A673 (cell line): ENCODE measurements at regions not wholly inside any gene's neighbourhood (a gene's known extent, or its start where the extent isn't known, plus 50 kb on each side); places are given as distances from the start of the nearest gene placed in this dataset.
A peak's percentile ranks its signal among the peaks of the same experiment; 100 is the strongest.
"Not testable (repeated sequence)": the region's sequence is repeated elsewhere in the genome, so short reads cannot be mapped to it uniquely, and the experiment has no call there.

Source experiments
- BruUV-seq: library from RNA; stranded (reverse); fragments of 400-500 nt; replicated peaks from 2 replicates; lab custom pipeline; 2021; lab: Mats Ljungman, UMichigan
- CTCF ChIA-PET: fragments of 300-600 bp; sonication (Branson Sonifier 250); formaldehyde crosslinking; loops from one replicate; lab custom pipeline; 2022; ENCODE audit warnings: antibody characterized with exemption; lab: Charles Lee
- POLR2A ChIA-PET: fragments of 300-600 bp; sonication (Branson Sonifier 250); formaldehyde crosslinking; loops from one replicate; lab custom pipeline; 2022; ENCODE audit warnings: antibody characterized with exemption; ENCODE audit not compliant: low non-redundant PET; lab: Charles Lee
- DNase-seq: peaks from one replicate; pipeline ENCODE4 v3.0.0-alpha.2; 2015; ENCODE audit warnings: low spot score
- H3K27ac ChIP-seq: fragments of 200-600 bp; sonication (generic); 2 replicates; pipeline ENCODE4 v1.5.1; 2016; ENCODE audit warnings: mixed run types, low read depth, mild to moderate bottlenecking, mixed read lengths, antibody characterized with exemption, low read length; ENCODE audit not compliant: poor library complexity, severe bottlenecking
- H3K27me3 ChIP-seq: fragments of 200-600 bp; sonication (generic); replicated peaks from 2 replicates; pipeline ENCODE4 v1.6.1; 2017; ENCODE audit warnings: mixed run types, low read depth, mild to moderate bottlenecking, mixed read lengths, antibody characterized with exemption, low read length; ENCODE audit not compliant: insufficient read depth, poor library complexity
- H3K36me3 ChIP-seq: fragments of 200-600 bp; sonication (generic); 2 replicates; pipeline ENCODE4 v1.6.1; 2016; ENCODE audit warnings: mixed run types, mild to moderate bottlenecking, mixed read lengths, antibody characterized with exemption, low read length; ENCODE audit not compliant: insufficient read depth, poor library complexity, severe bottlenecking
- H3K4me1 ChIP-seq: fragments of 200-600 bp; sonication (generic); 2 replicates; pipeline ENCODE4 v1.6.1; 2017; ENCODE audit warnings: mixed run types, mild to moderate bottlenecking, mixed read lengths, antibody characterized with exemption, low read length; ENCODE audit not compliant: insufficient read depth, poor library complexity, severe bottlenecking
- H3K4me3 ChIP-seq: fragments of 200-600 bp; sonication (generic); 2 replicates; pipeline ENCODE4 v1.5.1; 2016; ENCODE audit warnings: low read depth, mixed run types, mild to moderate bottlenecking, mixed read lengths, low read length; ENCODE audit not compliant: poor library complexity, severe bottlenecking
- H3K9me3 ChIP-seq: fragments of 200-600 bp; sonication (generic); 2 replicates; pipeline ENCODE4 v1.6.1; 2016; ENCODE audit warnings: mixed run types, low read depth, mild to moderate bottlenecking, mixed read lengths, antibody characterized with exemption, low read length; ENCODE audit not compliant: poor library complexity, severe bottlenecking
- CTCF ChIP-seq: fragments of 300-800, 200-600 bp; sonication (generic); conservative IDR thresholded peaks from 2 replicates; pipeline ENCODE4 v1.5.1; 2017; ENCODE audit warnings: low read depth, mild to moderate bottlenecking, antibody characterized with exemption, low read length, moderate library complexity, mixed read lengths
- EZH2 ChIP-seq: fragments of 200-600 bp; sonication (generic); IDR thresholded peaks from 2 replicates; pipeline ENCODE4 v1.6.1; 2017; ENCODE audit warnings: borderline replicate concordance, low read depth, mild to moderate bottlenecking, mixed read lengths, antibody characterized with exemption, low read length; ENCODE audit not compliant: poor library complexity, severe bottlenecking
- intact Hi-C: fragments of 100-400 bp; cut with micrococcal nuclease; formaldehyde crosslinking; loops from one replicate; pipeline ENCODE4 v1.10.0; 2022; ENCODE audit not compliant: unreplicated experiment

- ChIA-PET POLR2A (no interaction called here), CTCF (no interaction called here)
- H3K27me3 ChIP-seq = no peaks in the 10 kb centered on the region
- H3K4me1 ChIP-seq = peaks cover 29% of the 10 kb centered on the region
- H3K4me3 ChIP-seq = no peak overlapping the region
- H3K27ac ChIP-seq = no peak overlapping the region
- H3K36me3 ChIP-seq = no peaks in the 10 kb centered on the region
- no peaks in the 10 kb centered on the region for H3K9me3 ChIP-seq
- no TSS peak for BruUV-seq
- DNase-seq = no peak
- no peak for TF ChIP-seq EZH2
- TF ChIP-seq CTCF = no peak
- intact Hi-C loops = no loop called here
Observed at GRCh38 chr5:90221951-90222350, 187.6 kb downstream of the CETN3 start.

GRCh38 chr5:90220554-90220953 lies 189.0 kb downstream of the CETN3 start:
- DNase-seq = peak; percentile 80
- peaks cover 18% of the 10 kb centered on the region for H3K4me1 ChIP-seq
- peak overlapping the region; percentile 13 for H3K27ac ChIP-seq
- no peaks in the 10 kb centered on the region for H3K9me3 ChIP-seq
- H3K36me3 ChIP-seq = no peaks in the 10 kb centered on the region
- H3K27me3 ChIP-seq = no peaks in the 10 kb centered on the region
- no TSS peak for BruUV-seq
- TF ChIP-seq CTCF (no peak), EZH2 (no peak)
- CTCF ChIA-PET = no interaction called here
- H3K4me3 ChIP-seq = no peak overlapping the region
- intact Hi-C loops = no loop called here
- POLR2A ChIA-PET = no interaction called here

GRCh38 chr5:90214991-90215390 lies 194.6 kb downstream of the CETN3 start:
- no peak overlapping the region for H3K4me3 ChIP-seq
- TF ChIP-seq EZH2 (no peak), CTCF (no peak)
- CTCF ChIA-PET = no interaction called here
- H3K27me3 ChIP-seq = no peaks in the 10 kb centered on the region
- DNase-seq = peak; percentile 29
- H3K36me3 ChIP-seq = no peaks in the 10 kb centered on the region
- BruUV-seq = no TSS peak
- intact Hi-C loops = no loop called here
- POLR2A ChIA-PET = no interaction called here
- no peaks in the 10 kb centered on the region for H3K9me3 ChIP-seq
- H3K27ac ChIP-seq = no peak overlapping the region
- H3K4me1 ChIP-seq = peaks cover under 1% of the 10 kb centered on the region

GRCh38 chr5:90208323-90208722 lies 201.2 kb downstream of the CETN3 start:
- H3K9me3 ChIP-seq, H3K36me3 ChIP-seq, intact Hi-C loops, DNase-seq, BruUV-seq, H3K27ac ChIP-seq, H3K4me1 ChIP-seq, H3K27me3 ChIP-seq, H3K4me3 ChIP-seq, CTCF ChIA-PET, POLR2A ChIA-PET: not testable (repeated sequence)
